ENCODE measurements at regions not wholly inside any gene's neighbourhood (a gene's known extent, or its start where the extent isn't known, plus 50 kb on each side); places are given as distances from the start of the nearest gene placed in this dataset.

- Histone ChIP-seq H3K4me1 (no peaks in the 10 kb centered on the region), H3K27me3 (peaks cover 22% of the 10 kb centered on the region), H3K4me3 (ENCODE audit: low read depth, low read length) (no peak overlapping the region), H3K36me3 (no peaks in the 10 kb centered on the region), H3K9me3 (no peaks in the 10 kb centered on the region)
- TF ChIP-seq, protein P1, sequence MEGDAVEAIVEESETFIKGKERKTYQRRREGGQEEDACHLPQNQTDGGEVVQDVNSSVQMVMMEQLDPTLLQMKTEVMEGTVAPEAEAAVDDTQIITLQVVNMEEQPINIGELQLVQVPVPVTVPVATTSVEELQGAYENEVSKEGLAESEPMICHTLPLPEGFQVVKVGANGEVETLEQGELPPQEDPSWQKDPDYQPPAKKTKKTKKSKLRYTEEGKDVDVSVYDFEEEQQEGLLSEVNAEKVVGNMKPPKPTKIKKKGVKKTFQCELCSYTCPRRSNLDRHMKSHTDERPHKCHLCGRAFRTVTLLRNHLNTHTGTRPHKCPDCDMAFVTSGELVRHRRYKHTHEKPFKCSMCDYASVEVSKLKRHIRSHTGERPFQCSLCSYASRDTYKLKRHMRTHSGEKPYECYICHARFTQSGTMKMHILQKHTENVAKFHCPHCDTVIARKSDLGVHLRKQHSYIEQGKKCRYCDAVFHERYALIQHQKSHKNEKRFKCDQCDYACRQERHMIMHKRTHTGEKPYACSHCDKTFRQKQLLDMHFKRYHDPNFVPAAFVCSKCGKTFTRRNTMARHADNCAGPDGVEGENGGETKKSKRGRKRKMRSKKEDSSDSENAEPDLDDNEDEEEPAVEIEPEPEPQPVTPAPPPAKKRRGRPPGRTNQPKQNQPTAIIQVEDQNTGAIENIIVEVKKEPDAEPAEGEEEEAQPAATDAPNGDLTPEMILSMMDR (IDR thresholded peaks at IDR 0.05; ENCODE audit: low read depth, low read length): no peak
- no peak for DNase-seq
Observed at GRCh38 chr18:49669403-49669802, 107.5 kb downstream of the LIPG start.

DNA sequence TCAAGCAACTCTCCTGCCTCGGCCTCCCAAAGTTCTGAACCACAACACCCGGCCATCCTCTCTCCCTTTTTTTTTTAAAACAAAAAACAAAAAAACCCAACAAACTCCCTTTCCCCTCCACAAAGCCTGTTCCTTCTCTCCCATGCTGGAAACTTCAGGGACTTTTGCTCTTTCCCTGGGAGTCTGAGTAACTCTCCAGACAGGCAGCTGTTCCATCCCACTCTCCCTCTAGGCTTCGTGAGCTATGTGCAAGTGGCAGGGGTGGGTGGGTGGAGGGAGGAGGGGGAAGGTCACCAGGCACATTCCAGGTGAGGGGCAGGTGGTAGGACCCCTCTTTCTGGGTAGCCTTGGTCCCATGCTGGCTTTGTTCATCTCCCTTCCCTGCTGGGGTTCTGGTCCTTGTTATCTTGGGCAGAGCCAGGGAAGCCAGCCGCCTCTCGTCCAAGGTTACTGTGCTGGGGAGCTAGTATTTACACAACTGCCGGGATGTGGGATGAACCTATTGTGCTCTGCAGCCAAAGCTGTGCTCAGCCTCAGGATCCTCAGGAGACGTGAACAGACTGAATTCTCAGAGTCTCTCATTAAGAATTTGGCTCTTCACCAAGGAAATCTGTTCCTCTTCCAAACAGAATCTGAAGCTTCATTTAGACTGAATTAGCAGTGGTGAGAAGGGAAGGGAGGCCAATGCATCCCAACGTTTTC is 106.9 kb downstream of the LIPG start:
- TF ChIP-seq, protein P1 (IDR thresholded peaks at IDR 0.05; ENCODE audit: low read depth, low read length): no peak
- Histone ChIP-seq H3K9me3 (no peaks in the 10 kb centered on the region), H3K4me3 (ENCODE audit: low read depth, low read length) (no peak overlapping the region), H3K27me3 (peaks cover 22% of the 10 kb centered on the region), H3K4me1 (no peaks in the 10 kb centered on the region), H3K36me3 (no peaks in the 10 kb centered on the region)
- no peak for DNase-seq

GRCh38 chr18:49667462-49667861 is 105.6 kb downstream of the LIPG start:
- Histone ChIP-seq H3K36me3 (no peaks in the 10 kb centered on the region), H3K4me1 (no peaks in the 10 kb centered on the region), H3K4me3 (ENCODE audit: low read depth, low read length) (no peak overlapping the region), H3K27me3 (peaks cover 22% of the 10 kb centered on the region), H3K9me3 (no peaks in the 10 kb centered on the region)
- TF ChIP-seq, protein P1 (IDR thresholded peaks at IDR 0.05; ENCODE audit: low read depth, low read length): no peak
- DNase-seq: no peak

GRCh38 chr18:49666045-49666775 is 104.4 kb downstream of the LIPG start:
- no peaks in the 10 kb centered on the region for H3K9me3 ChIP-seq
- H3K27me3 ChIP-seq: peaks cover 22% of the 10 kb centered on the region
- no peaks in the 10 kb centered on the region for H3K36me3 ChIP-seq
- DNase-seq: no peak
- H3K4me1 ChIP-seq: no peaks in the 10 kb centered on the region
- no peak overlapping the region for H3K4me3 ChIP-seq (ENCODE audit: low read depth, low read length)
- TF ChIP-seq, protein P1 (IDR thresholded peaks at IDR 0.05; ENCODE audit: low read depth, low read length): no peak

DNA sequence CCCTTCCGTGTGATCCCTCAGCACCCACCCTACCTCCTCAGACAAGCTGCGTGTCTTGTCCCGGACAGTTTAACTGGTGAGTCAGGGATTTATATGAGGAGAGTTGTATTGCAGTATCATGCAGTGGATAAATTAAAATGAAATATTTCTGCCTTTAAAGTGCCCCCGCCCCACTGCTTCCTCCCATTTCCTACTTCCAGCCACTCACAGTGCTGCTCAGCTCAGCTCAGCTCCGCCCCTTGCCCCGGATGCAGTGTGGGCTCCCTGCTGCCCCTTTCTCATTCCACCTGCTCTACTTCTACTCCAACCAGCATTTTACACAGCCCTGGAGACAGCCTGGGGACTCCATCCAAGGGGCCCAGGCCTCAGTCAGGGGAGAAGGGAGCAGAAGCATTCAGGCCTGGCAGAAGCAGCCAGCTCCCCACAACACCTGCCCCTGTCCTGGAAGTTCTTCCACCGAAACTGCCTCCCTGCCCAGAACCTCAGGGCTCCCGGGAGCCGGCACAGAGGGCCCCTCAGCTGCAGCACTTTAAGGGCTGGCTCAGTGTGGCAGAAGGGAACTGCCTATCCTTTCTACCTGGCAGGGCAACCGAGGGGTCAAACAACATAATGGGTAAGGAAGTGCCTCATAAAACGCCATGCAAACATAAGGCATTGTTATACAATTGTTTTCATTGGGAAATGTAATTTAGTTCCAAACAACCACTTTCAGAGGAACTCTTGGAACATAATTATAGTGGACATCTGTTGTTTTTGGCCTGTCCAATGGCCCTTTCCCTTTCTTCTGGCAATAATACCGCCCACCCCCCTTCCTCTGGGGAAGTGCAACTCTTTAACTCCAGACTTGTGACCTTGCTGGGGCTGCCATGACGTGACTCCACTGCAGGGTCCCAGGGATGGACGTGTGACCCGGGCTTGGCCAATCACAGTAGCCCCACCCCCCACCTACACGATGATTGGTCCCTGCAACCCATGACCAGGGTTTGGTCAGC is 102.3 kb downstream of the LIPG start:
- peaks cover 18% of the 10 kb centered on the region for H3K27me3 ChIP-seq
- no peaks in the 10 kb centered on the region for H3K9me3 ChIP-seq
- H3K4me1 ChIP-seq: no peaks in the 10 kb centered on the region
- TF ChIP-seq, protein P1 (IDR thresholded peaks at IDR 0.05; ENCODE audit: low read depth, low read length): no peak
- no peaks in the 10 kb centered on the region for H3K36me3 ChIP-seq
- no peak overlapping the region for H3K4me3 ChIP-seq (ENCODE audit: low read depth, low read length)
- DNase-seq: no peak

Measured in BE2C (cell line).